Lung microvascular endothelial cell (primary cell): ENCODE measurements at regions not wholly inside any gene's neighbourhood (a gene's known extent, or its start where the extent isn't known, plus 50 kb on each side); places are given as distances from the start of the nearest gene placed in this dataset.
"Not testable (repeated sequence)": the region's sequence is repeated elsewhere in the genome, so short reads cannot be mapped to it uniquely, and the experiment has no call there.

Experiments
- DNase-seq, 2 donors: peaks; one replicate each; pipeline versions ENCODE4 v3.0.0 to v3.0.0-alpha.2; 2010; ENCODE audit warnings: low read depth in 2 of 2

- peak; percentile 78 to 85 for DNase-seq
Measured at GRCh38 chr2:16756831-16757644, 91.4 kb upstream of the CYRIA start.

- DNase-seq: no peak
Measured at GRCh38 chr2:16755442-16755841, 89.8 kb upstream of the CYRIA start.

GRCh38 chr2:16753025-16753424 lies 87.4 kb upstream of the CYRIA start:
- not testable (repeated sequence) for DNase-seq

- DNase-seq: not testable (repeated sequence)
Measured at GRCh38 chr2:16750925-16751214, 85.2 kb upstream of the CYRIA start.

GRCh38 chr2:16750175-16750924 lies 84.7 kb upstream of the CYRIA start:
- no peak for DNase-seq

GRCh38 chr2:16748511-16749266 lies 83.1 kb upstream of the CYRIA start:
- DNase-seq: not testable (repeated sequence)

GRCh38 chr2:16747689-16748088 lies 82.1 kb upstream of the CYRIA start:
- no peak for DNase-seq

GRCh38 chr2:16747257-16747656 lies 81.6 kb upstream of the CYRIA start:
- DNase-seq: no peak

GRCh38 chr2:16746833-16747232 lies 81.2 kb upstream of the CYRIA start:
- DNase-seq: no peak

GRCh38 chr2:16746329-16746728 lies 80.7 kb upstream of the CYRIA start:
- no peak for DNase-seq

- no peak for DNase-seq
Measured at GRCh38 chr2:16745466-16745865, 79.8 kb upstream of the CYRIA start.

- no peak for DNase-seq
Measured at GRCh38 chr2:16744521-16744920, 78.9 kb upstream of the CYRIA start.

- no peak for DNase-seq
Measured at GRCh38 chr2:16742026-16742425, 76.4 kb upstream of the CYRIA start.

GRCh38 chr2:16741498-16741897 lies 75.9 kb upstream of the CYRIA start:
- DNase-seq: no peak

GRCh38 chr2:16739778-16740581 lies 74.3 kb upstream of the CYRIA start:
- DNase-seq: no peak

GRCh38 chr2:16738361-16739225 lies 73.0 kb upstream of the CYRIA start:
- DNase-seq: no peak

GRCh38 chr2:16737812-16738211 lies 72.2 kb upstream of the CYRIA start:
- no peak for DNase-seq

- DNase-seq: no peak
Measured at GRCh38 chr2:16736633-16737032, 71.0 kb upstream of the CYRIA start.

- DNase-seq: no peak
Measured at GRCh38 chr2:16729335-16729734, 63.7 kb upstream of the CYRIA start.

- no peak for DNase-seq
Measured at GRCh38 chr2:16728351-16729136, 62.9 kb upstream of the CYRIA start.
